ENCODE measurements at regions not wholly inside any gene's neighbourhood (a gene's known extent, or its start where the extent isn't known, plus 50 kb on each side); places are given as distances from the start of the nearest gene placed in this dataset.
"Not testable (repeated sequence)": the region's sequence is repeated elsewhere in the genome, so short reads cannot be mapped to it uniquely, and the experiment has no call there.

DNA sequence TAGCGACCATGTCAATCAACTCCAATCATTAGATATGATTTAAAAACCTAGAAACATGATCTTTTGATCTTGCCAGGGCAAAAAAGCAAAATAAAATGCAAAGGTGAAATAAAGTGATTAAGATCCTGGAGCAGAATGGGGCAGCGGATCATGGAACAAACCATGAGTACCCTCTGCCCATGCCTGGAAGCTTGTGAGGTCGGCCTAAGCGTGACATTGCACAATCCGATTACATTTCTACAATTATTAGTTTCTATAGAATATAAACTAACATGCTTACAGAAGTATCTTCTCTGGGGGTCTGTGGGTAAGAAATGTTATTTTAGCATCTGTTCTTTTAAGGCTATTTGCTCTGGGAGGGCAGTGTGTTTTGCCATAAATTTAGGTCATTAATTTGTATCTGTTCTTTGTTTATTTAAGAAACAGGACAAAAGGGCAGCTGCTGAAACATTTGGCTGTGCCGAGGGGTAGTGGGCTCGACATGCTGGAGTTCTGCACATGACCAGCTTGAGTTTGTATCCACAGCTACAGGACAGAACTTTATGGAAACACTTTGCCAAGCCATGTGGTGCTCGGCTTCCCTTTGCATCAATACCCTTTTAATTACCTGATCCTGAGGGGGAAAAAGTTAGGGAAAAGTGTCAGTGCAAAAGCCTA, 55.9 kb downstream of the ZBTB18 start:
- DNase-seq = no peak

- no peak for DNase-seq
These were observed 59.9 kb downstream of the ZBTB18 start for GRCh38 chr1:244111027-244111426.

DNA sequence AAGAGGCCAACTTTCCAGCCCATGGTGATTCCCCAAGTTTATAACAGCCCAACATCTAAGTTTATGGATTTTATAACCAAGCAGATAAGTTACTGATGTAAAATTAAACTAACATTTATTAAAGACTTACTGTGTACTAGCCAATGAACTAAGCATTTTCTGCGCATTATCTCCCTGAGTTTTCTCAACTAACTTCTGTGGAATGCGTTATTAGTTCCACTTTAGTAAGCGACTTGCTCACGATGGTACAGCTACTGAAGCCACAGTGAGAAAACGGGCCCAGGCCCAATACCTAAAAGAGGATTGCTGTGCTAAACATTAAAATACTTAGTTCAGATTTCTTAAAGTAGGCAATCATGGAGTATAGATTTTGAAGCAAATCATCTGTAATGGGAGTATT, 61.0 kb downstream of the ZBTB18 start:
- DNase-seq = no peak

DNA sequence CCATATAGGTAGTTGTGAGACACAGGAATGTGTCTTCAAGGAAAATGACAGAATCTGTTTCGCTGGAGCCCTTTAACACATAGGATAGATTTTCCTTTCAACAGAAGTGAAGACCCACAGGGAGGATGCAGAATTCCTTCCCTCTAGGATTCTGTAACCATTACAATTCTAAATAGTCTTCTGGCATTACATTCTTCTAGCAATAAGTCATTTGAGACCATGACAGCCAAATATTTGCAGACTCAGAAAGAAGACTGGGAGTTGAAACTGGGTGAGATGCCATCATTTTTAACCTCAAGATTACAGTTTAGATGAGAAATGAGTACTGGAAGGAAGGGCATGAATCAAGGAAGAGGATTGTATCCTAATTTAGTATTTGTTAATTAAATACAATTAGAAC, 61.6 kb downstream of the ZBTB18 start:
- no peak for DNase-seq

- DNase-seq = no peak
These were observed 62.6 kb downstream of the ZBTB18 start for GRCh38 chr1:244113532-244114320.

- DNase-seq = peak; percentile 8
These were observed 63.8 kb downstream of the ZBTB18 start for GRCh38 chr1:244114892-244115291.

DNA sequence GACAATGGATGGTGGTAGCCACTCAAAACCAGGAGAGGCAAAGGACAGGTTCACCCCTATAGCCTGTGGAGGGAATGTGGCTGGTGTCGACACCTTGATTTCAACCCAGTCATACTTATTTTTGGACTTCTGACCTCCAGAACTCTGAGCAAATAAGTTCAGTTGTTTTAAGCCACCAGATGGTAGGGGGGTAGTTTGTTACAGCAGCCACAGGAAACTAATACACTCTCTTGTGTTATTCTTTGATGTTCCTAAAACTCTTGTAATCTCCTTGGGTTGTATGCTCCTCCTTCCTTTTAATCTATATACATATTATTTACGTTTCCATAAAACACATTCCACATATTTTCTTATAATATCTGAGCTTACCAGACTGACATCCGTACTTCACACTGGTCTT, 65.9 kb downstream of the ZBTB18 start:
- no peak for DNase-seq

DNA sequence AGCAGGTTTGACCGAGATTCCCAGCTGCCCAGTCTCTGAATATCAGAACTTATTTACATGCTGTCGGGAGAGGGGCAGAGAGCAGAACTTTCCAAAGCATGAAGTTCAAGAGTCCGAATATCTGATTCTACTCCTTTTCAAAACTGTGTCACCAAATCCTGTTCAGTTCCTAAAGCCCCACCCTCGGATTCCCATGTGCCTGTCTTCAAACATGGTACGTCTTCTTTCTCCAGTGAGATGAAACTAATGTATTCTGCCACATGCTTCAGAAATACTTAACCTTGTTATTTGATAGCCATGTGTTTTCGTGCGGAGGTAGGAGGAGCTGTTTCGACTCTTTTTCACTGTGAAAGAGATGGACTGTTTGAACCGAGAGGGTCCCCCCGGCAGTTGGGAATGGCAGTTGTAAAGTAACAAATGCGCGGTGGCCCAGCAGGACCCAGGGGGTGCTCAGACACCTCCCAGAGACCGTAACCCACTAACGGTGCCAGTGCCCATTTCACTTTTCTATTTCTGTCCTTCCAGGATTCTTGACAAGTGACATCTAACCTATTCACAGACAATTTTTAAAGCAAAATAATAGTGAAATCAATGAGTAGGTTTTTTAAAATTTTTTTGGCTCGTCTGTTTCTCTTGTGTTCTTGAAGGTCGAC, 67.2 kb downstream of the ZBTB18 start:
- DNase-seq = no peak

GRCh38 chr1:244128591-244129383, 77.7 kb downstream of the ZBTB18 start:
- DNase-seq = no peak

GRCh38 chr1:244137276-244137675, 86.2 kb downstream of the ZBTB18 start:
- no peak for DNase-seq

DNA sequence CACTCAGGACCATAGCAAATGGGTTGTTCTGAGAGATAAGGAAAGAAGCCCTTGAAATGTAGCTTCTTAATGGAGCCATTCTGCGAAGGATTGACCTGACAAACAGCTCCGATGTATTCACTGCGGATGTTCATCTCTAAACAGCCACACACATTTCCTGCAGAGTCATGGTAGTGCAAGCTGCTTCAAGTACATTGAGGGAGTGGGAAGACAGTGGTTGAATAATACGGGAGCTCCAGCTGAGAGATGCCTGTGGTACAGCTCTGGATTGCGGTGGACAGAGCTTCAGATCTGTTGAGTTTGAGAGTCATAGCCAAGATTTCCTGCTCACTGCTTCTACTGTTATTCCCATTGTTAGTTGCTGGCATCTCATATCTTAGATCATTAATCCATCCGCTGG, 86.6 kb downstream of the ZBTB18 start:
- peak; percentile 5 for DNase-seq

DNA sequence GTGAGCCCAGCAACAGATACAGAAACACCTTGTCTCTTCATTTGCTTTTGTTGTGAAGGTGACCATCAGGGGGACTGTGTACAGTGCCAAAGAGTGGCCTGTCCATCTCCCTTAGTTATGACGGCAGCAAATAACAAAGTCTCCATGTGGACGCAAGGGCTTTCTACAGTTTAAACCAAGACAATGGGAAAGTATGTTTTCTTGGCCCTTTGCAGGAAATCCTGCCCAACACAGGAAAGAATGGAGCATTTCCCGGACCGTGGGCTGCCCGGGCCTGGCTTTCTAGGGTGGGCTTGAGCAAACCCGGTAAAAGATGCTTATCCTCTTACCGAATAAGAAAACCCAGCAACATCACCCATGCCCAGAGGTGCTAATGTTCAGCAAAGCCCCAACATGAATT, 87.3 kb downstream of the ZBTB18 start:
- DNase-seq = no peak

- DNase-seq = no peak
These were observed 88.6 kb downstream of the ZBTB18 start for GRCh38 chr1:244139655-244140054.

DNA sequence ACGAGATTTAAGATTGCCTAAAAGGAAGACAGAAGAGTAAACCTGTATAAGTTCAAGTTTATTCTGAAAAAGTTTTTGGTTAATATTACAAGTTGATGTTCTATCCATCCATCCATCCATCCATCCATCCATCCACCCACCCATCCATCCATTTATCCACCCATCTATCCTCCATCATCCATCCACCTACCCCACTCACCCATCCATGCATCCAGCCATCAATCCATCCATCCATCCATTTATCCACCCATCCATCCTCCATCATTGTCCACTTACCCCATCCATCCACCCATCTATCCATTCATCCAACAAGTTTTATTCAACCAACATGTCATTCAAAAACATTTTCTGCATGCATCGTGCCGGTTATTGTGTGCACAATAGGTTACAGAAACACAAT, 89.3 kb downstream of the ZBTB18 start:
- no peak for DNase-seq

DNA sequence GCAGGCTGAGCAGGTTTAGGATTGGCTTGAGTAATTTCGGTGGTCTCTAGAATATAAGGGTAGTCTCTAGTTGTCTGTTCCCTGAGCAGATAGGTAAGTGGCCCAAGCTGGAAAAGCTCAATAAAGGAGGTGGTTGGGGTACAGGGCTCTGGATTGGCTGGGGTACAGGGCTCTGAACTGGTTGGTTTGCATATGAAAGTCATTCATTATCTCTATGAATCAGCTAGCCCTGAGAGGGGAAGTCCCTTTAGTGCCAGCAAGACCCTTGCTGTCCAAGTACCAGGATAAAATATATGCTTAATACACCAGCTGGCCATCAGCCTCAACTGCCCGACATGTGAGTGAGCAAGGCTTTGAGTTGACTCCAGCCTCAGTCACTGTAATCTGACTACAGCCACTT, 93.0 kb downstream of the ZBTB18 start:
- DNase-seq = no peak

- DNase-seq = no peak
These were observed 99.0 kb downstream of the ZBTB18 start for GRCh38 chr1:244150071-244150470.

GRCh38 chr1:244150665-244151064, 99.6 kb downstream of the ZBTB18 start:
- no peak for DNase-seq

DNA sequence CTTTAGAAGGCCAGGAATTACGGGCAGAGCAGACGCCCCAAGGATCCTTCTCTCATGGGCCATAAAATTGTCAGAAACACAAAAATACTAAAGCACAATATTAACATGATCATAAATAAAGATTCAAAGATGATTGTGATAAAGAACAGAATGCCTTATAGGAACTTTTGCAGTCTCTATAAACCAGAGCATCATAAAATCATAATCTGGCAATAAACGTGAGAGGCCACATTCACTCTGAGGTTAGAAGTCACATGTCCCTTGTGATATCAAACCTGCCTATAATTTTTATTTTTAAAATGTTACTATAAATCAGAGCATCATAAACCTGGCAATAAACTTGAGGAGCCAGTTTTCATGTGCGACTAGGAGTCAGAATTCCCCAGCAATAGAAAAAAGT, 100.5 kb downstream of the ZBTB18 start:
- DNase-seq = no peak

- no peak for DNase-seq
These were observed 103.4 kb downstream of the ZBTB18 start for GRCh38 chr1:244154508-244154871.

DNA sequence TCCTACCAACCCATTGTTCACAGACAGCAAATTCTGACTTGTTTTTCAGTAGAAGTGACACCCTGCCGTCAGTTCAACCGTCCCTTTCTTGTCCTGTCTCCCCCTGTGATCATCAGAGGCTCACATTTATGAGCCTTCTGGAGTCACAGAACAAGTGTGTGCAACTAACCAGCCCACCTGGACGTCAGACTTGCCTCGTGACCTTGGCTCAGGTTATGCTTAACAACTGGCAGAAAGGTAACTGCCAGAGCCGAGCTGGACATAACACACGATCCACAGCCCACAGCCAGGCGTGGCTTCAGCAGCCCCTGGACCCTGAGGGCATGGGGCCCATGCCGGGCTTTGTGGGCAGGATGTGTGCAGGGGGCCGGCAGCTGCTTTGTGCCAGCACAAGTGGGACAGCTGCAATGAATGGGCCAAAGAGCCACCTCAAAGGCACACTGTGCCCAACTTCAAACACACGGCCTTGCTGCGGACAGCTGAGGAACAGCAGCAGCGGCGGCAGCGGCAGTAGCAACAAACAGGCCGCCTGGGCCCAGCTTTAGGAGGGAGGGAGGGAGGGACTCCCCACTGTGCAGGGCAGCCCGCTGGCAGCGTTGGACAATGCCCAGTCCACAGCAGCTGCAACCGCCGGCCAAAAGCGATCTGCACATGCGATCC, 103.9 kb downstream of the ZBTB18 start:
- no peak for DNase-seq

DNA sequence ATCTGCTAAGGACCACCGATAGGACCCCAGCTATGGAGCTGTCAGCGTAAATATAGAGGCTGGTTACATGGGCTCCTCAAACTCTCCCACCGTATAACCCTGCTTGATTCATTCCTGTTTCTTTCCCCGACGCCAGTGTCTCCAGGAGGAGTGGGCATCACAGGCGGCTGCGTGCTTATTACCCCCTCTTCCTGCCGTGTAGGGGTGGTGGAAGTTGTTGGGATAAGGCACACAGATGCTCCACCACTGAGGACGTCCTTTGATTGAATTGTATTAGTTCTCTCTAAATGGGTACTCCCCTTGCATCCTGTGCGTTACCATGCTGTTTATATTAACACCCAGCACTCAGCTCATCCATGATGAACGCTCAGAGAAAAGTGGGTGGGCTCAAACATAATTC, 104.6 kb downstream of the ZBTB18 start:
- DNase-seq = no peak

- not testable (repeated sequence) for DNase-seq
These were observed 105.5 kb downstream of the ZBTB18 start for GRCh38 chr1:244156617-244157016.
